ENCODE measurements at regions not wholly inside any gene's neighbourhood (a gene's known extent, or its start where the extent isn't known, plus 50 kb on each side); places are given as distances from the start of the nearest gene placed in this dataset.

GRCh38 chr7:54690050-54690443, 69.0 kb downstream of the SEC61G start:
- TF ChIP-seq CTCF (IDR thresholded peaks at IDR 0.05) (no peak), IRF1 (CRISPR knock-in tag; IDR thresholded peaks at IDR 0.05) (no peak), CDX4 (CRISPR knock-in tag; IDR thresholded peaks at IDR 0.05; ENCODE audit: borderline replicate concordance) (no peak), ATF3 (CRISPR knock-in tag; conservative IDR thresholded peaks at IDR 0.05) (no peak), CREB1 (CRISPR knock-in tag; IDR thresholded peaks at IDR 0.05) (no peak), JAZF1 (CRISPR knock-in tag; IDR thresholded peaks at IDR 0.05) (no peak), ETV6 (CRISPR knock-in tag; IDR thresholded peaks at IDR 0.05) (no peak), FOXK1 (CRISPR knock-in tag; IDR thresholded peaks at IDR 0.05) (no peak), E2F1 (CRISPR knock-in tag; IDR thresholded peaks at IDR 0.05) (no peak), NFYB (CRISPR knock-in tag; conservative IDR thresholded peaks at IDR 0.05; ENCODE audit: low read depth) (no peak)
- TF ChIP-seq, protein P1, sequence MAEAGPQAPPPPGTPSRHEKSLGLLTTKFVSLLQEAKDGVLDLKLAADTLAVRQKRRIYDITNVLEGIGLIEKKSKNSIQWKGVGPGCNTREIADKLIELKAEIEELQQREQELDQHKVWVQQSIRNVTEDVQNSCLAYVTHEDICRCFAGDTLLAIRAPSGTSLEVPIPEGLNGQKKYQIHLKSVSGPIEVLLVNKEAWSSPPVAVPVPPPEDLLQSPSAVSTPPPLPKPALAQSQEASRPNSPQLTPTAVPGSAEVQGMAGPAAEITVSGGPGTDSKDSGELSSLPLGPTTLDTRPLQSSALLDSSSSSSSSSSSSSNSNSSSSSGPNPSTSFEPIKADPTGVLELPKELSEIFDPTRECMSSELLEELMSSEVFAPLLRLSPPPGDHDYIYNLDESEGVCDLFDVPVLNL (CRISPR knock-in tag; IDR thresholded peaks at IDR 0.05; ENCODE audit: borderline replicate concordance, low read depth) = no peak

Measured in WTC11 (cell line).